ENCODE measurements at regions not wholly inside any gene's neighbourhood (a gene's known extent, or its start where the extent isn't known, plus 50 kb on each side); places are given as distances from the start of the nearest gene placed in this dataset.

DNA sequence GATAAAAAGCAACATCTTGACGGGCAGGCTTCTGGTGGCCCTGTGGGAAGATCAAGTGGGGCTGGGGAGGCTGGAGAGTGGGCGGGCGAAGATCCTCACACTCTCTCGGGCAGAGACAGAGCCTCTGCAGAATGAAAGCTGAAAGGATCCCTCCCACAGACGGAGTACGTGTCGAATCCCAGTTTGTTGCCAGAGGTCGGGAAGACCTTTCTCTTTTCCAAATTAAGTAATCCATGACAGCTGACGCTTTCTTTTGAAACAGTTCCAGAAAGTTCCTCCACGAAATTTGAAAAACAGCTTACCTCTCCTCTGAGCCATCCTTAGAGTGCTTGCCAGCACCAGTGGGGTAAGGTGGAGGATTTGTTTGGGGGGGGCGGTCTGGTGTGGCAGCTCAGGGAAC, 155.6 kb upstream of the SMLR1 start:
- TF ChIP-seq, protein P1, sequence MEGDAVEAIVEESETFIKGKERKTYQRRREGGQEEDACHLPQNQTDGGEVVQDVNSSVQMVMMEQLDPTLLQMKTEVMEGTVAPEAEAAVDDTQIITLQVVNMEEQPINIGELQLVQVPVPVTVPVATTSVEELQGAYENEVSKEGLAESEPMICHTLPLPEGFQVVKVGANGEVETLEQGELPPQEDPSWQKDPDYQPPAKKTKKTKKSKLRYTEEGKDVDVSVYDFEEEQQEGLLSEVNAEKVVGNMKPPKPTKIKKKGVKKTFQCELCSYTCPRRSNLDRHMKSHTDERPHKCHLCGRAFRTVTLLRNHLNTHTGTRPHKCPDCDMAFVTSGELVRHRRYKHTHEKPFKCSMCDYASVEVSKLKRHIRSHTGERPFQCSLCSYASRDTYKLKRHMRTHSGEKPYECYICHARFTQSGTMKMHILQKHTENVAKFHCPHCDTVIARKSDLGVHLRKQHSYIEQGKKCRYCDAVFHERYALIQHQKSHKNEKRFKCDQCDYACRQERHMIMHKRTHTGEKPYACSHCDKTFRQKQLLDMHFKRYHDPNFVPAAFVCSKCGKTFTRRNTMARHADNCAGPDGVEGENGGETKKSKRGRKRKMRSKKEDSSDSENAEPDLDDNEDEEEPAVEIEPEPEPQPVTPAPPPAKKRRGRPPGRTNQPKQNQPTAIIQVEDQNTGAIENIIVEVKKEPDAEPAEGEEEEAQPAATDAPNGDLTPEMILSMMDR (IDR thresholded peaks at IDR 0.05) = peak in 1 of 4 experiments; percentile 4
- peak in 1 of 2 donors; percentile 21 for TF ChIP-seq POLR2A (IDR thresholded peaks at IDR 0.05)

Measured in uterus (tissue), 2 donors.